Spleen (tissue), 7 donors: ENCODE measurements at regions not wholly inside any gene's neighbourhood (a gene's known extent, or its start where the extent isn't known, plus 50 kb on each side); places are given as distances from the start of the nearest gene placed in this dataset.

ENCODE experiments used
- CTCF ChIP-seq, 11 experiments: fragments of 200-600 bp in 7 of 11; fragments of 450-650 bp in 4 of 11; sonication (generic) in 4 of 11; IDR thresholded peaks in 8 of 11; conservative IDR thresholded peaks in 3 of 11; 1 replicate in 7 of 11; 2 replicates in 4 of 11; pipeline versions ENCODE4 v1.4.0 to v1.8.0; 2016 to 2021; ENCODE audit warnings: antibody characterized with exemption in 11 of 11, inconsistent platforms in 4 of 11, mild to moderate bottlenecking in 1 of 11
- POLR2A ChIP-seq, 3 donors: fragments of 450-650 bp; IDR thresholded peaks; one replicate each; pipeline ENCODE4 v1.5.1; 2017; ENCODE audit warnings: antibody characterized with exemption in 3 of 3, mild to moderate bottlenecking in 1 of 3
- POLR2AphosphoS5 ChIP-seq, 3 donors: sonication (generic); formaldehyde crosslinking; IDR thresholded peaks; one replicate each; pipeline ENCODE4 v1.5.1; 2017; ENCODE audit warnings: antibody characterized with exemption in 3 of 3
- donor health status: DM: no; HTN: no; CAD: no; lungs with moderate emphysema.
- donor health status: DM: no; HTN: no; CAD: no.
- donor health status: DM: no; HTN: no; CAD: no.

- TF ChIP-seq CTCF (IDR thresholded peaks at IDR 0.05 in 8 of 11, conservative IDR thresholded peaks at IDR 0.05 in 3 of 11) (no peak), POLR2A (IDR thresholded peaks at IDR 0.05) (no peak), POLR2AphosphoS5 (IDR thresholded peaks at IDR 0.05) (no peak)
Observed at GRCh38 chr4:53925050-53925605, 139.3 kb downstream of the CHIC2 start.
